Fibroblast of skin of back (primary cell): ENCODE measurements at regions not wholly inside any gene's neighbourhood (a gene's known extent, or its start where the extent isn't known, plus 50 kb on each side); places are given as distances from the start of the nearest gene placed in this dataset.
A peak's percentile ranks its signal among the peaks of the same experiment; 100 is the strongest.
"Not testable (repeated sequence)": the region's sequence is repeated elsewhere in the genome, so short reads cannot be mapped to it uniquely, and the experiment has no call there.

ENCODE experiments used
- DNase-seq: peaks from one replicate; pipeline ENCODE4 v3.0.0-alpha.2; 2013

DNA sequence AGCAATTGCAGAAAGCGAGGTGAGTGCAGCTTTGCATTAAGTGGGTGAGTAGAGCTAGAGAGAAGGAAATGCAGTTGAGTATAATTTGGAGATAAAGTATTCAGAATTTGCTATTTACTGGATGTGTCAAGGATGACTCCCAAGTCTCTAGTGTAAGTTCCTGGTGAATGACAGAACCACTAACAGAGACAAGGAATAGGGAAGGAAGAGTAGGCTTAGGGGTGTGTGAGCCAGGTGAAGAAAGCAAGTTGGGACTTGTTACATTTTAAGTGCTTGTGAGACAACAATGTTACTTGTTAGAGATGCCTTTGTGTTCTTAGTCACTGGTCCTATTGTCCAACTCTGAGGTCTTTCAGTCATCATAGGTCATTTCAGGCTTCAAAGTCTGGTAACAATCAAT is 70.8 kb downstream of the TBC1D26 start:
- DNase-seq: not testable (repeated sequence)

DNA sequence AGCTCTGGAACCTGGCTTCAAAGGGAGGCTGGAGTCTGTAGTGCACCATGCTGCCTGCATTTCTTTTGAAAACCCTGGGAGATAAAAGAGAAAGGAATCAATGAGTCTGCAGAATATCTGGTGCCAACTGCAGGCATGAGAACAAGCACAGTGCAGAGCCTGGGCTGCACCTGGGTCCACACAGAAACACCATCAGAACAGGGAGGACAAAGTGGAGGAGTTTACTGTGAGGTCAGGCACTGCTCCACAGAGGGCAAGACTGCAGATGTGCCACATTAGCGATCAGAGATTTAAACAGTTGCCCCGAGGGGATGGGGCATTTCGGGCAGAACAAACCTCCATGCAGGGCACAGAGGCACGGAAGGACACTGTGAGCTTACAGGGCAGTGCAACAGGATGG is 74.7 kb downstream of the TBC1D26 start:
- not testable (repeated sequence) for DNase-seq

DNA sequence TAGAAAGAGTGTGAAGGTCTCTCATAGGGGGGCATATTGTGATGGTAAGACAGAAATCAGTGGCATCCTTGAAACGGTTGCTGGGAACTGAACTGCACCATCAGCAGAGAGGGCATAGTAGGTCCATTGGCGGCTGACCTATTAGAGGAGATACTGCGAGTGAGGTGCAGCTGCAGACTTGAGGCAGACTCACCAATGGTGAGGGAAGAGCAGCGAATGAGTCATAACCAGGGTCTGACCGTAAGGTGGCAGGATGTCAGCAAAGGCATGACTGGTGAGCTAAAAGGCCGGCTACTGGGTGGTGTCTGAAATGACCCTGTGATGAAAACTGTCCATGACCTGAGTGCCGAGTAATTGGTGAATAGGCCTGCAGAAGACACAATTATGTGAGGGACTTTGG is 81.3 kb downstream of the TBC1D26 start:
- DNase-seq: not testable (repeated sequence)

DNA sequence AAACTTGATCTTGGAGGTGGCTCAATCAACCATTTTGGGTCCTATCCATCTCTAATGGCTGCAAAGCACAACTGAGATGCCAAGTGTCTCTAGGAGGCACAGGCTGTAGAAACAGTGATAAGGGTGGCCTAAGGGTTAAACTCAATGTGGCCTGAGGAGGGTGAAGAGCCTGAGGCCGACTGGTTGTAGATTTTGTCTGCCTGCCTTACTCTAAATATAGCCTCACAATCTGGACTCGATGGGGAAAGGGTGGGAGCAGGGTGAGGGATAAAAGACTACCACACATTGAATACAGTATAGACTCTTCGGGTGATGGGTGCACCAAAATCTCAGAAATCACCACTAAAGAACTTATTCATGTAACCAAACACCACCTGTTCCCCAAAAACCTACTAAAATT is 81.9 kb downstream of the TBC1D26 start:
- DNase-seq: not testable (repeated sequence)

DNA sequence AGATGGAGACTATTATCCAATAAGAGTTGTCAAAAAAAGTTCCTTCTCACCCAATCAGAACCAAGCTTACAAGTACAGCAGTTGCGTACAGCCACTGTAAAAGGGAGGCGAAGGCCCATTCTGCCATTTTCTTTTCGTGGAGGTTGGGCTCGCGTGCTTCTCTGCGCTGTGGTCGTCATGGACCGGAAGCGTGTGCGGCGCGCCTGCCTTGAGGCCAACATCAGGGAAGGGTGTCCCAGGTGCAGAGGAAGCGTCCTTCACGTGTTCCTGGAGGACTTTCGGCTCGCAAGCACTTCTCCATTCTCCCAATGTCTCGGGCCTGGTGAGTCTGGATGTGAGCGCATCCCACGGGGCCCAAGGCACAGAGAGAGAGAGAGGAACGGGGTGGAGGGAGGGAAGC is 85.8 kb downstream of the TBC1D26 start:
- not testable (repeated sequence) for DNase-seq

DNA sequence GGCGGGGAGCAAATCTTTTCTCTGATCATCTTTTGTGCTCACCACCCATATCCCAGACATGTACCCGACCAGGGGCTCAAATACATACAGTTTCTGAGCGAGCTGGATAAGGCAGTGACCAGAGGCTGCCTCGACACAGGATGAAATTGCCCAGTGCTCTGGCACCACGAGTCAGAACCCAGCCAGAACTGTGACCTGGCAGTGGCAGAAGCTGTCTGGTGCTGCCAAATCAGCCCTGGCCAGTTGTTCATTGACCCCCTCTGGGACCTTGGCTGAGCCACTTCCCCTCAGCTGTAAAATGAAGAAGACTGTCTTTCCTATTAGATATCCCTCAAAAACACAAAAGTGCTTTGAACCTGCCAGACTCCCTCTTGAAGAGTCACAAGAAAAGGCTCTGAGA is 90.2 kb downstream of the TBC1D26 start:
- not testable (repeated sequence) for DNase-seq

DNA sequence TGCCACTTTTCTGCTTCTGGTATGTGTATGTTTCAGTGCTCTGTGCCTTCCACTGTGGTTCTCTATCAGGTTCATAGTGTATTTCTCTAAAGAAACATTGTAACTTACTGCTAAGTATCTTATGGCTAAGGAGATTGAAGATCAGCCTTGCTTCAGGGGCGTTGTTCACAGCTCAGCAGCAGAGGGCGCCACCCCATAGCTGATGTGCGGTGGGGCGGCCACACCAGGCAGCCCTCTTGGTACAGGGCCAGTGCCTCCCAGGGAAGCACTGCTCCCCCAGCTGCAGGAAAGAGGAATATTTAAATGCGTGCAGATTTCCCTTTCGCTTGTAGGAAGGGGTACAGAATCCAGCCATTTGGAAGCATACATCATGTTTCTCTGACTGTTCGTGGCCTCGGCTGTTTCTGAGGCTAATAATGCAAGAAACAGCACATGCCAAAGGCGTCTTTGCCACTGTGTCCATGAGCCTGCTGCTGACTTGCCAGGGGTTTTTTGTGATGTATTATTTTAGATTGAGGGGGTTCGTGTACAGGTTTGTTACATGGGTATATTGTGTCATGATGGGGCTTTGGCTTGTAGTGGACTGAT is 96.7 kb downstream of the TBC1D26 start:
- DNase-seq: peak; percentile 63

DNA sequence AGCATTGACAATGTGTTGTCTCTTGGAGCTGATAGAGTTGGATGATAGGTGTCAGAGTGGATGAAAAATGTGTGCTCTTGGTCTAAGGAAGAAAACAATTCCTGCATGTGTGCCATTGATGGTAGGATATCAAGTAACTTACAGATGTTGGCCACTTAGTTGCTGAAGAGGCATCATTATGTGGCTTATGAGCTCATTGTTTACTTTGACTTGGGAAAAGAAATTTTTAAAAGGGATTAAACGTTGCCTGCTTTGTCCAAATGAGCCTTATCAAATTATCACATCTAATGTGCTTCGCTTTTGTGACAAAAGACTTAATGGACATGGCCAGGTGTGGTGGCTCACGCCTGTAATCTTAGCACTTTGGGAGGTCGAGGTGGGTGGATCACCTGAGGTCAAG is 98.1 kb downstream of the TBC1D26 start:
- not testable (repeated sequence) for DNase-seq

DNA sequence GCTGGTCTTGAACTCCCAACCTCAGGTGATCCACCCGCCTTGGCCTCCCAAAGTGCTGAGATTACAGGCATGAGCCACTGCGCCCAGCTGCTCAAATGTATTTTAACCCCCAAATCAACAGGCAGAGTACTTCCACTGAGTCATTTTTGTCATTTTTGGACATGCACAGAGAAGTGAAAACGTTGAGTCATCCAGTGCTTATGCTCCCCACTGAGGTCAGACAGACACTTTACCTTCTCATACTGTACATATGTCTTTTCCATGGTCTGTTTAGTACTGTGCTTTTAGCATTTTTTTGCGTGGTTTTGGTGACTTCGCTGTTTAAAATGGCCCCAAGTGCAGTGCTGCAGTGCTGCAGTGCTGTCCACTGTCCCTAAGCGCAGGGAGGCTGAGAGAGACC is 99.1 kb downstream of the TBC1D26 start:
- DNase-seq: peak; percentile 91

DNA sequence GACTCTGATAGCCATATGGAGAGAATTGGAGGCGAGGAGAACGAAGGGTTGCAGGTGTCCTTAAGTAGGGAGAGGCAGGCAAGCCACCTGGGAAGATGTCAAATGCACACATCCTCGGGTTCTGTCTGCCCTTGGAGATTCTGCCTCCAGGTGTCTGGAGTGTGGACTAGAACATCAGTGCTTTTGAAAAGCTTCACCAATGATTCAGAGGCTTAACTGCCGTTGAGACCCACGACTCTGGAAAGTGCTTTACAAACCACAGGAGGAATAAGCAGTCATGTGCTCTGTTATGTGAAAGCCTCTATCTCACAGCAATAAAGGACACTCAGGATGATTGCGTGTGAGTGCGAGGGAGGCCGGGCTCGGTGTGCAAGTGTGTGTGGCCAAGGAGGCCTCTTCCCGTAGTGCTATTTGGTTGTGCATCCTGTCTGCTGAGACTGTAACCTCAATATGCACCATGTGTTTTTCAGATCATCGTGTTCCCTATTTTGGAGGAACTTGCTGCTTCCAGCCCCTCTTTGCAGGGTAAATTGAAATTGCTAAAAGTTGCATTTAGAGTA is 100.9 kb downstream of the TBC1D26 start:
- not testable (repeated sequence) for DNase-seq

DNA sequence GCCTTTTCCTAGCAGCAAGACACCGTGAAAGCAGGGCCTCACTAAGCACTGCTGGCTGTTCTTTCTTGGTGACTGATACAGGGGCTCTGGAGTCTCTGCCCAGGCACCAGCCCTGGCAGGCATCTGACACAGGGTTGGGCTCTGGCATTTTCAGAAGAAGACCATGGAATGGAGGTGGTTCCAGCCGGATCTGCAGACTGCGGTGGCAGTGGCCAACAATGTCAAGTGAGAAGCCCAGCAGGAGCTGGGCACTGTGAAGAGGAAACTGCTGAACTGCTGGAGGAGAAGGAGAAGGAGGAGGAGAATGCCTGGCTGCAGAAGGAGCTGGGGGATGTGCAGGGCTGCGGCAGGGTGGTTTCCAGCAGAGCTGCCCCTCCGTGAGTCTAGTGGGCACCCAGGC is 101.8 kb downstream of the TBC1D26 start:
- DNase-seq: not testable (repeated sequence)

DNA sequence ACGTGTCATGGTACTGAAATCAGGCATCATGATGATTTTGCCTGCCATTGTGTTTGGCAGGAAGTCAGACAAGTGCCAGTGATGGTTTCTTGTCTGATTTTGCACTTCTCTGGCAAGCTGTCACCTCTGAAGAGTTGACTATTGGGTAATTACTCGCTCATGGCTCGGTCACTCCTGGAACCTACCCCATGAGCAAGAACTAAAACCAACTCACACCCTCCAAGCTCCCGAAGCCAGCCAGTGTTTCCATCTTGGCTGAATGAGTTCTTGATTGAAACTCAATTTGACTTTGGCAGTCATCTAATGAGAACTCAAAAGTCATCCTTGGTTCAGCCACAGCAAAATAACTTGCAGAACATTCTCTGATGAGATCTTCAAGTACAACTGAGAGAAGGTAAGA is 103.4 kb downstream of the TBC1D26 start:
- DNase-seq: not testable (repeated sequence)

DNA sequence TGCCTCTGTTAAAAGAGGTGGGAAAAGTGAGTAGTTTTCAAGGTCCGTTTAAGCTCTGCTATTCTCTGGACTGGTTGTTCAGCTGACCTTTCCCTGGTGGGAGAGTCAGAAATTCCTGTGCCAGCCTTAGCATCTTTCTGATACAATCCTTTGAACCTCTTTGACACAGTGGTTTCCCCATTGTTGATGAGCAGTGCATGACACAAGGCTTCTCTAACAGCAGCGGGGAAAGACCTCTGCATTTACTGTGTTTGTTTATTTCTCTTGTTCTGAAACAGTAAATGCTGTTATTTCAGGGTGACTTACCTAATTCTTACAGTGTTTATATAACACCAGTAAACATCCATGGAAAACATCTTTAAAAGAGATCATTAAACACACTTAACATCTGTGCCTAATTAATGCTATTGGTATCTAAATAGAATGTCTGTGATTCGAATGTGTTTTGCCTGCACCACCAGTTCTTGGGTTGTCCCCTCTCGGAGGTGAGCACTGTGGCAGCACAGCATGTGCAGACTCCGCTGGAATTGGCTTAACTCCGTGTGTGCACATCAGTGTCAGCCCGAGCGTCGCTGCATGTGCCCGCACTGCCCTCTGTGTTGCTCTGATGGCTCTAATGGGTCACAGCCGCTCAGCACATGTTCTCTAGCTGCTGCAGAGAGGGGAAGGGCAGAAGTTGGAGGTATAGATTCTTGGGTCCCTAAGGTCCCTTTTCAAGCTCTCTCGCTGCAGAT is 104.3 kb downstream of the TBC1D26 start:
- not testable (repeated sequence) for DNase-seq

DNA sequence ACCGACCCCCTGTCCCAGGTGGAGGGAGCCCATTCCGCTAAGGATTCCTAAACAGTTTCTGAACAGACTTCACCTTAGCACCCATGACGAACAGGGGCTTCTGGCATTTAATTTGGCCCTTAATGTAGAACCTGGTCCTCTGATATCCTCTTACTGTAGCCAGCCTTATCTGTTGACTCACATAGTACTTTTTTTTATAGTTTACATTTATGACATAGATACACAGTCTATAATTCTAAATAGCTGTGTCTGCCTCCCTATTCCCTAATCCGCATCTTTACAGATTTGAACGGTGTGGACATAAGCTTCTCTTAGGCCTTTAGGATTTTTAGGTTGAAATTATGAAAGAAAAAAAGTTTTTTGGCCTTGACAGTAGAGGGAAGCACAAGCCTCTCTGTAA is 104.9 kb downstream of the TBC1D26 start:
- not testable (repeated sequence) for DNase-seq

DNA sequence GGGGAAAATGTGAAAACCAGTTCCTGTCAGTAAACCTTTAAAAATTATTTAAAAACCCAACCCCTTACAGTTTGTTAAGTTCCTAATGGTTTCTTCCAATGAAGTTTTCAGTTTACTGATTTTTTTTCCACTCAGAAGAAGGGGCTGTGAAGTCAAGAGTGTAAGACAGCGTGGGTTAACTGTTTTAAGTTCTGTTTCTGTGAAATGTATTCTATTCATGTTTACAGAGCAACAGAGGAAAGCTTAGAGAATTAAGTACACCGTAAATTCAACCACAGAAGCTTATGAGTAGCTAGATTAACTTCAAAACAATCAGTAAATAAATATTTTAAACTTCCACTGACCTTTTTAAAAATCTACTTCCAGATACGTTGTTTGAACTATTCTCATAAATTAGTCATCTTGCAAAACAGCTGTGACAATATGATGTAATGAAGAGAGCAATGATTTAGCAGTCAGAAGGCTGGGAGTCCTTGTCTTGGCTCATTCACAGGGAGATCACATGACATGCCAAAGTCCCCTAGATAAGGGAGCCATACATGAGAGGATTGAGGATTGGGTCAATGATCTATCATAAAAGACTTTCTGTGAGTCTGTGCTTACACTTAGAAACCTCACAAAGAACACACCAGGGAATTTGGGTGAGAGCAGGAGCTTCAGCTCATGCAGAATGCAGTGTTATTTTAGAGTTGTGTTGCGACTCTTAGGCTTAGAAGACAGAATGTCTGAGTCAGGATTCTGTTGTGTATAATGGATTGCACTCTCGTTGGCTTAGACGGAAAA is 97.3 kb upstream of the ADORA2B start:
- peak; percentile 71 for DNase-seq

DNA sequence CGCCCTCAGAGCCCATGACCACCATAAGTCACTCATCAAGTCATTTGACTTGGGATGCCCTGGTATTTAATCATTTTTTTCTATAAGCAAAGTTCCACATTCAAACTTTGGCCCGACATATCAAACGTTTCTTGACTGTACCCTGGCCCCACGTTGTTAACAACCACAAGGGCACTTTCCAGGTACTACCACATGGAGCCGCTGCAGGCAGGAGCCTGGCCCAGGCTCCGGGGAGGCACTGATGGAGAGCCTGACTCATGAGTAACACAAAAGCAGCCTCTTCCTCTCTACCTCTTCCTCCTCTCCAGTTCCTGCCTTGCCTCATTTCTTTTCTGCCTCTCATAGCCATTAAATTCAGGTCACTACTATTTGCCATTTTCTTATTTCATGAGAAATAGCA is 95.9 kb upstream of the ADORA2B start:
- peak; percentile 72 for DNase-seq

DNA sequence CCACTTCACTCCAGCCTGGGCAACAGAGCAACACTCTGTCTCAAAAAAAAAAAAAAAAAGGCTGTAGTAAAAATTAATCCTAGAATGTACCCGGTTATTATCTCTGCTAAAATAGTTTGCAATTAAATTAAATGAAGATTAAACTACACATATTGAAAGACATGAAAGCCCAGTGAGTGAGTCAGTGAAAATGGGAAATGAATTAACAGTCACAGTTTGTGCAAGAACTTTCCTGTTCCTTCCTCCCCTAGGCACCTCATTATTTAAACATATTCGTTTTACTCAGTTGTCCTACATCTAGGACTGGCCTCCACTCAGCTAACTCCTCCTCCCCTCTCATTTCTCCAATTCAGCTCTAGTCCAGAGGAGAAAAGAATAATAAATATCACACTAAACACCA is 94.9 kb upstream of the ADORA2B start:
- DNase-seq: not testable (repeated sequence)

DNA sequence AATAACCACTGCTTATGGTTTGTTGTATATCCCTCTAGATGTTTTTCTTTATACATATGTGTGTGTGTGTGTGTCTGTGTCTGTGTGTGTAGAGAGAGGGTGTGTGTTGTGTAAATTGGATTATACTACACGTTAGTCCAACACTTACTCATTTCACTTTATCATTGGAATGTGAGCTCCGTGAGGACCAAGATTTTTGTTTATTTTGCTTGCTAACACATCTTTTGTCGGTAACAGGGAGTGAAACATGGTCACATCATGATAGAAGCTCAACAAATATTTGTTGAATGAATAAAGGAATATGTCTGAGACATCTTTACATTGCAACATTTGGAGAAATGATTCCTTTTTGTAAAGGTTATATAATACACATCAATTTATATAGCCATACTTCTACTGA is 94.2 kb upstream of the ADORA2B start:
- peak; percentile 80 for DNase-seq

DNA sequence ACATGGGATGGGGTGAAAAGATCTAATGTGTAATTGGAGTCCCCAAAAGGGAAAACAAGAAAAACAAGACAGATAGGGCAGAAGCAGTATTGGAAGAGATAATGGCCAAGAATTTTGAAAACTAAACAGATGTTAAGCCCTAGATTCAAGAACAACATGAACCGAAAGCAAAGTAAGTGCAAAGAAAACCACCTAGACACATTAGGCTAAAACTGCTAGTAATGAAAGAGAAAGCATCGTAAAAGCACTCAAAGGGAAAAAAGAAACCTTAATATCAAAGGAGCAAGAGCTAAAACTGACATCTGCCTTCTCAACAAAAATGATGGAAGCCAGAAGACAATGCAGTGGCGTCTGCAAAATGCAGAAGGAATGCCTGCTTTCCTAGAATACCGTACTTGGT is 92.1 kb upstream of the ADORA2B start:
- DNase-seq: not testable (repeated sequence)

DNA sequence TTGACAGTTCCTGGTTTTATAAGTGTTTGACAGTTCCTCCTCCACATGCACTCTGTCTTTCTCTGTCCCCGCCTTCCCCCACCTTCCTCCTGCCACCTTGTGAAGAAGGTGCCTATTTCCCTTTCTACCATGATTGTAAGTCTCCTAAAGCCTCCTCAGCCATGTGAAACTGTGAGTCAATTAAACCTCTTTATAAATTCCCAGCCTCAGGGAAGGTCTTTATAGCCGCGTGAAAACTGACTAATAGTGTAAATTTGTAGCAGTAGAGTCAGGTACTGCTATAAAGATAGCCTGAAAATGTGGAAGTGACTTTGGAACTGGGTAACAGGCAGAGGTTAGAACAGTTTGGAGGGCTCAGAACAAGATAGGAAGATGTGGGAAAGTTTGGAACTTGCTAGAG is 88.7 kb upstream of the ADORA2B start:
- DNase-seq: not testable (repeated sequence)

DNA sequence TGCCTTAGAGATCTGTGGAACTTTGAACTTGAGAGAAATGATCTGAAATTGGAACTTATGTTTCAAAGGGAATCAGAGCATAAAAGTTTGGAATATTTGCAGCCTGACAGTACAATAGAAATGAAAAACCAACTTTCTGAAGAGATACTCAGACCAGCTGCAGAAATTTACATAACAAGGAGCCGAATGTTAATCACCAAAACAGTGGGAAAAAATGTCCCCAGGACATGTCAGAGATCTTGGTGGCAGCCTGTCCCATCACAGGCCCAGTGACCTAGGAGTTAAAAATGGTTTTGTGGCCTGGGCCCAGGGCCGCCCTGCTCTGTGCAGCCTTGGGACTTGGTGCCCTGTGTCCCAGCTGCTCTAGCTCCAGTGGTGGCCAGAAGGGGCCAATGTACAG is 88.2 kb upstream of the ADORA2B start:
- not testable (repeated sequence) for DNase-seq

DNA sequence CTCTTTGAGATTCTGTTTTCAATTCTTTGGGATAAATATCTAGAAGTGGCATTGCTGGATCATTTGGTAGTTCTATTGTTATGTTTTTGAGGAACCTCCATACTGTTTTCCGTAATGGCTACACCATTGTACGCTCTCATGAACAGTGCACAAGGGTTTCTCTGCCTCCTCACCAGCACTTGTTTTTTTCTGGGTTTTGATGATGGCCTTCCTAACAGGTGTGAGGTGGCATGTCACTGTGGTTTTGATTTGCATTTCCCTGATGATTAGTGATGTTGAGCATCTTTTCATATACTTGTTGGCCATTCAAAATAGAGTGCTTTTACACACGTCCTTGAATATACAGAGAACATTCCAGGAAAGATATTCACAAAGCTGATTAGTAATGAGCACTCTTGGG is 86.8 kb upstream of the ADORA2B start:
- DNase-seq: not testable (repeated sequence)

DNA sequence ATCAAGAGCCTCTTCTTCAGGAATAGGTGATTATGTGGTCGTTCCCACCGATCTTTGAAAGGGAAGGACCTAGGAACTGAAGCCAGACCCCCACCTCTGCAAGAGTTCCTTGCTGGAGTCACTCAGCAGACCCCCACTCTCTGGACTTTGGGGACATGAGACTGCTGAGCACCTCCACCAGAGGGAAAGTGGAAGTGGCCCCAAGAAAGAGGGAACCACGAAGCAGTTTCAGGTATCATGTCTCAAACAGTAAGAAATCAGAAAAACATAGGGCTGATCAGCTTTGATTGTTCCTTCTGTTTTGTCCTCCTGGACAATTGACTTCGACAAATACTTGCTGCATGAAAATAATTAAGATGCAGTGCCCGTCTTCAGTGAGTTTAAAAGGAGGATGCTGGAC is 84.2 kb upstream of the ADORA2B start:
- not testable (repeated sequence) for DNase-seq
